Superior temporal gyrus (tissue), 1 donor: ENCODE measurements at regions not wholly inside any gene's neighbourhood (a gene's known extent, or its start where the extent isn't known, plus 50 kb on each side); places are given as distances from the start of the nearest gene placed in this dataset.

Experiments
- DNase-seq: peaks from one replicate; pipeline ENCODE4 v3.0.0-alpha.2; 2016; ENCODE audit errors: extremely low spot score

DNA sequence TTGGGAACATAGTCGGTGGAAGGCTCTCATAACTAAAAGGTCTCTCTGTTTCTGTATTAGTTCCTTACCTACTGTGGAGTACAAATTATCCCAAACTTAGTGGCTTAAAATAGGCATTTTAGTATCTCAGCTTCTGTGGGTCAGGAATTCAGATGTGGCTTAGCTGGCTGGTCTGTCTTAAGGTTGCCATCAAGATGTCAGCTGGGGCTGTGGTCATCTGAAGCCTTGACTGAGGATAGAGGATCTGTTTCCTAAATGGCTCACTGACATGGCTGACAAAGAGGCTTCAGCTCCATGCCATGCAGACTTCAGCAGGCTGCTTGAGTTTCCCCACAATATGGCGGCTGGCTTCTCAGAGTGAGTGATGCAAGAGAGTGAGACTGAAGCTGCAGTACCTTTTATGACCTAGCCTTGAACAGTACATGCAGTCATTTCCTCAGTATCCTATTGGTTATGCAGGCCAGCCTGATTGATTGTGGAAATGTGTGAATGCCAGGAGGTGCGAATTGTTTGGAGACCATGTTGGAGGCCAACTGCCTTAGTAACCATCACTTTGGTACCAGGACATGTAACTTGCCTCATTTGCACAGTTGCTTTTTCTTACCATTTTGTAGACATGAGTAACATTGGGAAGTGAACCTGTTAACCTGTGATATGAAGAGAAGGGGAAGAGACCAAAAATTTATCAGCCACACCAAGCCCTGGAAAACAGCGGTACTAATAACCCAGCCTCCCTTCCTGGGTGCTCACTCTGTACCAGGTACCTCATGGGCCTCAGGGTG, 152.8 kb upstream of the IER5L start:
- DNase-seq, result no peak

DNA sequence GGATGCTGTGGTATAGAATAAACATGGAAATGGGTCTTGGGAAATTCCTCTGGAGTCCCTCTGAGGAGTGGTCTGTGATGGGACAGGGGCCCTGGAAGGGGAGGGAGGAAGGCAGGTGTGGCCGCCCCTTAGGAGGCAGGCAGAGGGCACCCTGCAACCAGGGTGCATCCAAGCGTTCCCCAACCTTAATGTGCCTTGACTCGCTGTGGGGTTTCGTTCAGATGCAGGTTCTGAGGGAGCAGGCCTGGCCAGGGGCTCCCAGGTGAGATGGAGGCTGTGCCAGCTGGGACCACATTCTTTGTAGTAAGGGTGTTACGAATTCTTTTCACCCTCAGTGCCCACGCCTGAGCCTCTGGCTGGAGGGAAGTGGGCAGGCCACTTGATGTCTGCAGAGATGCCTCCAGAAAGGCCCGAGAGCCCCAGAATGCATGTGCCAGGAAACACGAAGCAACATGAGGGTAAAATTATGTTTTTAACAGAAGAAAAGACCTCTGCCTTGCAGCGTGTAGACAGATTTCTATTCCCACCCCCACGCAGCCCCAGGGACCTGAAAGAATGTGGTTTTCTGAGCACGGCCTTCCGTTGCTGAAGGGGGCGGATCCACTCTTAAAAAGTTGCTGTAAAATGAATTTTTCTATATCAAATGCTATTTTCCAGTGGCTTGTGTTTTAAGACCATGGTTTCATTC, 150.4 kb upstream of the IER5L start:
- no peak for DNase-seq

DNA sequence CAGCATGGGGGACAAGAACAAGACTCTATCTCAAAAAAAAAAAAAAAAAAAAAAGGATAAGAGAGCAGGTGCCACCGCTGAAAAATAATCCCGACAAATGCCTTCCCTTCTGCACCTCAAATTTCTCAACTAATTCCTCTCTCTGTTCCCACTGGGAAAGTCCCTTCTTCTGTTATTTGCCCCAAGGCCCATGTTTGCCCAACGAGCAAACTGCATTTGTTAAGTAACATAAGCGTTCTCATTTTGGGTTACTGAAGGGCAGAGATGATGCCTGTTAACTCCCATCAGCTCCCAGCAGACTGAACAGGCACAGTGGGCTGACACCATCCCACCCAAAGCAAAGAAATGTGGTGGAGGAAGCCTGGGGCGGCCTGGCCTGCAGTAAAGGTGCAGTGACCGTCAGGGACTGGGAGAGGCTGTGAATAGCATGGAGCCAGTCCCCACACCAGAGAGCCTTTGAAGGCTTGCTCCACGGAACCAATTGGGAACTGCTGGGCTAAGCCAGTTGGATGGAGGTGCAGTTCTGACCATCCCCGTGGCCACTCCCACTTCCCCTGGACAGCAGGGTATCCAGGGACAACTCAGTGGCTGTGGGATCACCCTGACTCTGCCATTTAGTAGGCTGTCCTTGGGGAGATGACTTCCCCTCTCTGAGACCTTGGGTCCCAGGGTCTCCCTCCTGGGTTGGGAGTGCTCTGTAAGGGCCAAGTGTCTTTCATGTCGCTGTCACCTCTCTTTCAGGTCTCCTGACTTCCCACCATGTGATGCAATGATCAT, 149.7 kb upstream of the IER5L start:
- no peak for DNase-seq

DNA sequence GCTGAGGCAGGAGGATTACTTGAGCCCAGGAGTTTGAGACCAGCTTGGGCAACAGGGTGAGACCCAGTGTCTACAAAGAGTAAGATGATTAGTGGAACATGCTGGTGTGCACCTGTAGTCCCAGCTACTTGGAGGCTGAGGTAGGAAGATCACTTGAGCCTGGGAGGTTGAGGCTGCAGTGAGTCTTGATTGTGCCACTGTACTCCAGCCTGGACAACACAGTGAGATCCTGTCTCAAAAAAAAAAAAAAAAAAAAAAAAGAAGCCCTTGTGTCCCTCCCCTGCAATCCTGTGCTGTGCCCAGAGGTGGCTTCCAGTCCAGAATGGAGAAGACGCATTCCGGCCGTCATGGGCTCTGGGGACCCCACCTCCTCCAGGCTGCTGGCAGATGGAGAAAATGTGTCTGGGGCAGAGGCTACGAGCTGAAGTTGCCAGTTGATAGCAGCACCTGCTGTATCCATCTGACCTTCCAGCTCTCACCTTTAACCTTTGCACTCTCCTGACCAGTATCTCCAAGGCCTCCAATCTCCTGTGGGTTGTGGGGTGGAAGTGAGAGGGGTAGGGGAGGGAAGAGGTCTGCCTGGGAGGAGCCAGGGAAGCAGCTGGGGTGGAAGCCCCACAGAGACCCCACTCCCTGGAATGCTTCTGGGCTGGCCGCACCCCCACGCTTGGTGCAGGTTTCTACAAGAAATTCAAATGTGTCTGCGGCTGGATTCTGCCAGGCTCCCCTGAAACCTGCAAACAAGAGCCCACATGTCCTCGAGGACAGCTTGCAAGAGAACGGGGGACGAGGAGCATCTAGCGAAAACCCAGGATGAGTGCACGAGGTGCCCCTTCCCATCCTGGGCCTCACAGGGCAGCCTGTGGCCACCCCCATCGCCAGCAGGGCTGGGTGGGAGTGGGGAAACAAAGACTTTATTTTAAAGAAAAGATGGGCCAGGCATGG, 148.3 kb upstream of the IER5L start:
- DNase-seq, result no peak

DNA sequence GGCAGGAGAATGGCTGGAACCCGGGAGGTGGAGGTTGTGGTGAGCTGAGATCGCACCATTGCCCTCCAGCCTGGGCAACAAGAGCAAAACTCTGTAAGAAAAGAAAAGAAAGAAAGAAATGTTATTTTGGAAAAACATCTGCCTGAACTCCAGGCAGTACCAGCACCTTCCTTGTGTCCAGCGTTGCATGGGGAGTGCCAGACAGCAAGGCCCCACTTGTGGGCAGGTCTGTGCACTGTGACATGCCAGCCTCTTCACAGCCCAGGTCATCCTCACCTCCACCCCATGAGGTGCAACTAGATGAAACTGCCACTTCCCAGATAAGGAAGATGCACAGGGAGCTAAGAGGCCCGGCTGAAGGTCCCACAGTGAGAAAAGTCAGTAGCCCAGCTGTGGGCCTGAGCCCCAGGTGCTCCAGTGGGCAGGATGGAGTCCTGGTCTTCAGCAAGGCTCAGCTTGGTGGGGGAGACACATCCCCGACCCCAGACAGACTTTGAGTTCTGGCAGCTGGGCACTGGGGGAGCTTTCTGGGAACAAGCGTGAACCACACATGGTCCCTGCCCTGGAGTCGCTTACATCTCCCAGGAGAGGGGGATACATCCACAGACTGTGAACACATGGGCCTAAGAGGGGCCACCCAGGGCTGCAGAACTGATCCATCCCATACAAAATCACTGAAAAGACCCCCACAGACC, 146.9 kb upstream of the IER5L start:
- DNase-seq, result no peak

DNA sequence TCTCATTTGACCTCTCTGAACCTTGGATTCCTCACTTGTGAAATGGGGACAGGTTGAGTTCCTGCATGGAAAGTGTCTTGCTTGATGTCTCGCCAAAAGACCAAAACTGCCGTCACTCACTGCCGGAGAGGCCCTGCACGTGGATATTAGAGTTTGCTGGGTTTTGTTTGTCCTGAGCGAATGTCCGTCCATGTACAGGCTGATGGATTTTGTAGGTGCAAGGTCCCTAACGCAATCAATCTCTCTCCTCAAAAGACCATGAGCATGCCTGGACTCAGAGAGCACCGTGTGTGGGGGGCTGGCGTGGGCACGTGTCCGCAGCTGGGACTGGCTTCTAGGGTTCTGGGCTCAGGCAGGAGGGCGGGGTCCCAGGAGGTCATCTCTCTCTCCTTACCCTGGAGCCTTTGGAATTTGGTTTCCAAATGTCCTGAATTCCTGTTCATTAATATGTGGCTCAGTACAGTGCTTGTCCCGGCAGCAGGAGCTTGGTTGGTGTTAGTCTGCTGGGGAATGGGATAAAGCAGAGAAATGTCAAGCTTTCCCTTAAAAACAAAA, 146.0 kb upstream of the IER5L start:
- no peak for DNase-seq

DNA sequence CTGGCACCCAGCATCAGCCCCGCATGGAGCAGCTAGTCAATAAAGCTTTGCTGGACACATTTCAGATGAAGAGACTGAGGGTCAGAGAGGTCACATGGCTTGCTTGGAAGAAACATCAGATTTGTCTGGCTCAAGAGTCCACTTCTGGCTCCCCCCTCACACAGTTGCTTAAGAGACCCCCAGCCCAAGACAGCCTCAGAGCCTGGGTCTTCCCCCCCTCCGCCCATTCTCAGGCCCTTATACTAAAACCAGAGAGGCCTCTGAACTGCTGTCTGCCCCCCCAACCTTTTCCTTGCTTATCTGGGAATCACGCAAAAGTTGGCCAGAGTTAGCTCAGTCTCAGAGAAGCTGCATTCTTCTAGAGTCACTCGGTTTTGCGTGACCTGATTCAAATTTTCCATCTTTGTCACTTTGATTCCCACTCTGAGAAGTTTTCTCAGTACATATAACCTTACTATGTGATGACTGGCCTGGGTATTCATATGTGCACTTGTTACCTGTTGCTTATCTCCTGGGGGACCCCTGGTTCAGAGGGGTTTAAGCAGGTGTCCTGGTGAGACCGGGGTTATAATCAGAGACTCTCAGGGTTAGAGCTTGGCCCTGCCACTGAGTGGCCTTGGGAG, 145.4 kb upstream of the IER5L start:
- DNase-seq, result no peak

DNA sequence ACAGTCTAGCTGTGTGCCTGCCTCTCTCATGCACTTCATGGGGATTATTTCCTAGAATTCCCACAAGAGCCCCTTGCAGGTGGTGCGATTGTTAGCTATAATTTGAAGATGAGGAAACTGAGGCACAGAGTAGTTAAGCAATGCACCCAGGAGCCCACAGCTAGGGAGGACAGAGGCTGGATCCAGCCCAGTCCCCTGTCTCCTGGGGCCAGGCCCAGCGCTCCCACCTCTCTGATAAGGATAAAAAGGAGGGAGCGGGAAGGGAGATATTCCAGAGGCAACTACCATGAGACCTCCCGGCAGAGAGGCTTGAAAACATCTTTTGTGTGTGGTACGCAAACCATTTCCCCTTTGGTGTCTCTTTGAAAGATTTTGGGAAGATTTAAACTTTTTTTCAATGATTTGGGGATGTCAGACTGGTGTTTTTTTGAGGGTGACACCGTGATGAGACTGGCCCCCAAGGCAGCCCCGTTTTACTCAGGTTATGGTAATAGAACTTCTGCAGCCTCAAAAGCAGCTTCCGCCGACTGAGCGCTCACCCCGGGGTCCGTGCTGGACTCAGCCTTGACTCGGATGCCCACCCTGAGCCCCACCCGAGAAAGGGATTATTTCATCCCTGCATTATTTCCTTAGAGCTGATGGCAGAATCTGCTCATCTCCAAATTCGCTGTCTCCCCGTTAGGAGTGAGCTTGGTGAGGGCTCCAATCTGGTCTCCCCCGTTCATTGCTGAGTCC, 144.7 kb upstream of the IER5L start:
- DNase-seq, result no peak

DNA sequence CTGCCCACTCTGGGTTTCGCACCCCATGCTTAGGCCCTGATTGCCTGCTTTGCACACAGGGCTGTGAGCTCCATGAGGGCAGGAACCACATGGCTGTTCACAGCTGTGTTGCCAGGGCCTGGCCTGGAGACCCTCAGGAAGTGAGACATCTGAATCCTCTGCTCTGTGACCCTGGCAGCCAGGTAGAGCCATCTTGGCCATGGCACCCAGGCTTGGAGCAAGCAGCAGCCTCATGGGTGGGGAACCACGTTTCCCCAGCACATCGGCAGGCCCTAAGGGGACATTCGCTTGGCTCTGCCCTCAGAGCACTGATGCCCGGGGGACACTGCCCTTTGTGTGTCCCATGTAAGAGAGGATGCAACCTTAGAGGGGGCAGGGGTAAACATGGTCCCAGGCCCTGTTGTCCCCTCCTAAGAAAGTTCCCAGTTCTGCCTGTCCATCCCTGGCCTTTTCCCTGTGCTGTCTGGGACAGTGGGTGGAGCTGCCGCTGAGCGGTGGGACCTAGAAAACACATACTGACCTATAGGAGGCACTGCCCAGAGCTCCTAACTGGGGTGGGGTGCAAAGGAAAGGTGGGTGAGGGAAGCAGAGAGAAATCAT, 144.1 kb upstream of the IER5L start:
- no peak for DNase-seq

DNA sequence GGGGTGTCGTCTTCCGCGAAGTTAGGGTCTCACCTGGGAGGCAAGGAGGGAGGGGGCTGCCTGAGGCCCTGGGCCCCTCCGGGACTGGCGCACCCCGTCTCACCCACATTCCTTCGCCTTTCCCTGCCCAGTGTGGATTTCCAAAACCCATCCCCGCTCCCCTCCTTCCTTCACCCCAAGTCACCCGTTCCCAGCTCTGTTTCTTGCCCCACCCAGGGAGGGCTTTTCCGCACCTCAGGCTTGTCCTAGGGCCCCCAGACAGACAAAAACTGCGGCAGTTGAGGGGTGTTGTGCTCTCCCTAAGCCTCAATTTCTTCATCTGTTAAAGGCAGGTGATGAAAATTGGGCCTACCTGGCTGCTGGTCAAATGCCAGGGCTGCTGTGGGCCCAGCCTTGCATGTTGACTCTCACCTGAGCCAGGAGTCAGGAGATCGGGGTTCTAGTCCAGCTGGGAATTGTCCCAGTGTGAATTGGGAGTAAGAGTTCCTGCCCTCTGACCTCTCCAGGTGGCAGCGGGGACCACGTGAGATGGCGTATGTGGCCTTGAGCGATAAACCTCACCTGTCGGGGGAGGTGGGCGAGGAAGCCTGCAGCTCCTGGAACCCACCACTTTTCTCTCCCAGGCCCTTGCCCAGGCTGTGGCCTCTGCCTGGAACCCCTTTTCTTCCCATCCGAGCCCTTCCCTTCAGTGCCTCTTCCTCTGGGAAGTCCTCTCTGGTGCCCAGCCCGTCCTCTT, 143.4 kb upstream of the IER5L start:
- DNase-seq, result no peak

DNA sequence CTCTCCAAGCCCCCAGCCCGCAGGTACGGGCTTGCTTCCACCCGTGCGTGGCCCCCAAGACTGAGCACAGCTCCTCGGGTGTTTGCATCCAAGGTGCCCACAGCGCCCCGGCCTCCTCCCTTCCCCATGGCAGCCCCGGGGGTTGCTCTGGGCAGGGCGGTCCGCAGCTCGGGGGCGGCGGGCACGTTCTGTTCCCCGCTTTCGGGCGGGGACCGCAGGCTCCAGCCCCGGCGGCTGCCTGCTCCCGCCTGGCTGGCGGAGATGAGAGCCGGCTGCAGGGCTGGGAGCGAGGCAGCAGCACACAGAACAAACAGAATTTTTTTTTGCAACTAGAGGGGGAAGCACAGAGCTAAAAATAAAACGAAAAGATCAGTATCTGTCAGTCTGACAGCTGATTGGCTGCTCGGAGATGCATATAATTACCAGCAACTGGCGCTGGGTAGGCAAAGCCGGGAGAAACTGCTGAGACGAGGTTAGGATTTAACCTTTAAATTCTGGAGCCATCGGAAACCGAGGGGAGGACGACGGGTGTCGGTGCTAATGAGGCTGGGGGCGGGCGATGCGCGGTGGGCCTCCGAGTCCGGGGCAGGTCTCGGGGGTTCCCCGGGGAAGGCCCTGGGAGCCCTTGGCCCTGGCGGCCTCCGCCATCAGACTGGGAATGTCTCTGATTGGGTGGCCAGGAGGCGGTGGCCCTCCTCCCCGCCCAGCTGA, 142.7 kb upstream of the IER5L start:
- DNase-seq, result peak; percentile 91

DNA sequence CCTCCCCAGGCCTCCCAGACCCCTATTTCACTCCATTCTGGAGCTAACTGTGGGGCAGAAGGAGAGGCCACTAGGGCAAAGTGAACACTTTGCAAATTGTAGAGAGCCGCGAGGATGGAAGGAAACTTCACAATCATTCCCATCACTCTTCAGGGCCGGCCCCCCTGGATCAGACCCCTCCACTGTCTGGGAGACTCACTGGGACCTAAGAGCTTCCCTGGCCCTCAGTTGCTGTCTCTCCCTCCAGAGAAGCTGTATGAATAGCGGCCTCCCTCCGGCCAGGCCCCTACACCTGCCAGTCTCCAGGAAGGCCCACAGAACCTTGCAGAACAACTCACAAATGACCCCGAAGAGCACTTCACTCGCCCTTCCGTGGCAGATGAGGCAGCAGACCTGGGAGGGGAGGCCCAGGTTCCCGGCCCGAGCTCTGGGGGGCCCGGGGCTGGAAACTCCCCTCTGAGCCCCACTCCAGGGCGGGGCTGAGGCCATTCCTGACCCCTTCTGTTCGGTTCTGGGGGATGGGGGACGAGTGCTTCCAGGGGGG, 141.9 kb upstream of the IER5L start:
- no peak for DNase-seq

DNA sequence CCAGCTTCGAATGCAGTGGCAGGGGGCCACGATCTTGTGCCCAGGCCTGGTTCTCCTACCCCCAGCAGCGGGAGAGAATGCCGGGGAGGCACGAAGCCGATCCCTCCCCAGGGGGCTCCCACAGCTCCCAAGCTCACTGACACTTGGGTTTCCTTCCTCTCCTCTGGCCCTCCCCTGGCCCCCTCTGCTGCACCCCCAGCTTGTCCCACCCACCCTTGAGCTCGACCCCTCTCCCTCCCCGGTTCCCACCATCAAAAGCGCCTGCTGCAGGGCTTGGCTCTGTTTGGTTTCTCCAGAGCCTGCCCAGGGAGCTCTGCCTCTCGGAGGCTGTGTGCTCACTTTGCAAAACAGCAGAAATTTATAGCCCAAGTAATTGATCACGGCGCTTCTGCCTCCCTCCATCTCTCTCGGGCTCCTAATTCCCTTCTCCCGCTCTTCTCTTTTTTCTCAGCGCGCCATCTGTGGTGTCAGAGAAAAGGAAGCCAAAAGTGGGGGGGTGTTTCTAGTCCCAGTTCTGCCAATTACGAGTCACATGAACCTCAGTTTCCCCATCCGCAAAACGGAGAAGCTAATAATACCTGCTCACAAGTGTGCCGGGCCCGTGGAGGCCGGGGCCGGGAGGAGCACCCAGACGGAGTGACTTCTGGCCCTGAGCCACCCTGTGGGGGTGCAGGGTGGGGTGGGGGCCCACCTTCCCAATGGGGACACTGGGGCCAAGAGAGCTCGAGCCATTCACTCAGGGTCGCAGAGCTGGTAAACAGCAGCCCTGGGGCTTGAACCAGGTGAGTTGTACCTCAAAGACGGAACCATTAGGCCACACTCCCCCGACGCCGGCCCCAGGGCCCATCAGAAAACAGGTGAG, 141.2 kb upstream of the IER5L start:
- peak; percentile 52 for DNase-seq

DNA sequence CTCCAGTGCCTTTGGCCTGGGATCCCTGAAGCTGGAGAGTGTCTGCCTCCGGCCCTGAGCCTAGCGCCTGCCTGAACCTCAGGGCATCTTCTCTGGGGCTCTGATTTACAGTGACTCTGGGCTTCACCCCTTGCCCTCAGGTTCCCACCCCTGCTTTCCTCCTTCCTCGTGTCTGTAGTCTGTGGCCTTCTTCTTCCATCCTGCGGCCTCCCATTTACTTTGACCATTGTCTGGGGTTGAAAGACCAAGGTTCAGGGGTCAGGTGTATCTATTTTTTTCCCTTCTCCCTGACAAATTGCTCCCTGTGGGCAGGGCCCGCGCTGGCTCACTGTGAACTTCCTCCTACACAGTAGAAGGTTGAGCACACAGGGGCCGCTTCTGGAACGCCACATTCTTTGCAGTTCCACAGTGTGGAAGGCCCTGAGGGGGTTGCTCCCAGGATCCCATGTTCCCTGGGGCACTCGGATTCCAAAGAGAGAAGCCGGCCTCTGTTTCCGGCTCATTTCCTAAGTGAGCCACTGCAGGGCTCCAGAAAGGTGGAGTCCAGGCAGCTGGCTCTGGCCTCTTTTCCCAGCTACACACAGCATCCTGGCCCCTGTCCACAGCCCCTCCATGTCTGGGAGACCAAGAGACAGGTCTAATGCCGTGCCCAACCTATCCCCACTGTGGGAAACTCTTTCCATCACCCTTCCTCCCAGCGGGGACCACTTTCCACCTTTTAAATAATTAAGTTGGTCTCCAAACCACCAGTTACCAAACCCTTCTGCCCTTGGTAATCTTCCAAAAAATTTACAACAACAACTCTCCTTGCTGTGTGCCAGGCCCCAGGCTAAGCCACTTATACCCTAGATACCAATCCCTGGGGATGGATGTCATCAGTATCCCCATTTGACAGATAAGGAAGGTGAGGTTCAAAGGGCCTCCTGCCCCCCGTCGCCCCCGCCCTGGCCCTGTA, 140.3 kb upstream of the IER5L start:
- DNase-seq, result no peak
